Skeletal muscle cell (primary cell): ENCODE measurements at regions not wholly inside any gene's neighbourhood (a gene's known extent, or its start where the extent isn't known, plus 50 kb on each side); places are given as distances from the start of the nearest gene placed in this dataset.
A peak's percentile ranks its signal among the peaks of the same experiment; 100 is the strongest.
"Not testable (repeated sequence)": the region's sequence is repeated elsewhere in the genome, so short reads cannot be mapped to it uniquely, and the experiment has no call there.

Experiments
- DNase-seq: peaks from one replicate; pipeline ENCODE4 v3.0.0-alpha.2; 2010; ENCODE audit warnings: low read depth
- H3K4me3 ChIP-seq: 2 replicates; pipeline ENCODE4 v1.5.1; 2011; ENCODE audit warnings: low read depth, mild to moderate bottlenecking, control low read depth, low read length, moderate library complexity

DNA sequence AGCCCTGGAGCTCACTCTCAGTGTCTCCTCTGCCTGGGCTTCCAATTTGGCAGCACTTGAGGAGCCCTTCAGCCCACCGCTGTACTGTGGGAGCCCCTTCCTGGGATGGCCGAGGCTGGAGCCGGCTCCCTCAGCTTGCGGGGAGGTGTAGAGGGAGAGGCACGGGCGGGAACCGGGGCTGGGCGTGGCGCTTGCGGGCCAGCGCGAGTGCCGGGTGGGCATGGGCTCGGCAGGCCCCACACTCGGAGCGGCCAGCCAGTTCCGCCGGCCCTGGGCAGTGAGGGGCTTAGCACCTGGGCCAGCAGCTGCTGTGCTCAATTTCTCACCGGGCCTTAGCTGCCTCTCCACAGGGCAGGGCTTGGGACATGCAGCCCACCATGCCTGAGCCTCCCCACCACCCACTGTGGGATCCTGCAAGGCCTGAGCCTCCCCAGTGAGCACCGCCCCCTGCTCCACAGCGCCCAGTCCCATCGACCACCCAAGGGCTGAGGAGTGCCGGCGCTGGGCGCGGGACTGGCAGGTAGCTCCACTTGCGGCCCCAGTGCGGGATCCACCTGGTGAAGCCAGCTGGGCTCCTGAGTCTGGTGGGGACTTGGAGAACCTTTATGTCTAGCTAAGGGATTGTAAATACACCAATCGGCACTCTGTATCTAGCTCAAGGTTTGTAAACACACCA lies 65.1 kb upstream of the ROPN1B start:
- not testable (repeated sequence) for DNase-seq, H3K4me3 ChIP-seq

DNA sequence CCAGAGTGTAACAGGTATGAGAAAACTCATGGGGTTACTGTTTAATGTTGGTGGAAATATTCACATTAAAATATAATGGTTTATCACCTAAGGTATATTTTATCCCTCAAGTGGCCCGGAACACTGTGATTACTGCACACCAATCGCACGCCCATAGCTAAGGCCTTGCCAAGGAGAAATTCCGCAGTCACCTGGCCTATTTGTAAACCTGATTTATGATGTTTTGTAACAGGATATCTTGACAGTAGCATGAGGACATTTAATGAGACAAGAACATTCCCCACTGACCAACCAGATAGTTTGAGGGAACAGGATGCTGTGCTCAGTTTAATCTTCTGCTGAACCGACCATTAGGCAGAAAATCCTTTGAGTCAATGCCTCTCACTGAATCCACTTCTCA lies 61.7 kb upstream of the ROPN1B start:
- DNase-seq, H3K4me3 ChIP-seq: not testable (repeated sequence)

DNA sequence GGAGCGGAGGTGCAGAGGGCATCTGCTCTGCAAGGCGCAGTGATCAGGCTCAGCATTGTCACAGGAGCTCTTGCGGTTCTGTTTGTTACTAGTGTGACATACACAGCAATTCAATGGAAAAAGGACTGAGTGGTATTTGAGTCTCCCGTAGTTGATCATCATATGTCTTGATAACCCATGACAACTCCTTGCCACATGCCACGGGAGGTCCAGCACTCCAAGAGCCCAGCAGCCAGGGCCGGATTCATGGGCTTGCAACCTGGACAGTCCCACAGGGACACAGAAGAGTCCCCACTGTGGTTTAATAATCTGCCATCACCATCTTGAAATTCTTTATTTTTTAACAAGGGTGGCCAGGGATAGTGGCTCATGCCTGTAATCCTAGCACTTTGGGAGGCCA lies 58.1 kb upstream of the ROPN1B start:
- not testable (repeated sequence) for DNase-seq, H3K4me3 ChIP-seq

DNA sequence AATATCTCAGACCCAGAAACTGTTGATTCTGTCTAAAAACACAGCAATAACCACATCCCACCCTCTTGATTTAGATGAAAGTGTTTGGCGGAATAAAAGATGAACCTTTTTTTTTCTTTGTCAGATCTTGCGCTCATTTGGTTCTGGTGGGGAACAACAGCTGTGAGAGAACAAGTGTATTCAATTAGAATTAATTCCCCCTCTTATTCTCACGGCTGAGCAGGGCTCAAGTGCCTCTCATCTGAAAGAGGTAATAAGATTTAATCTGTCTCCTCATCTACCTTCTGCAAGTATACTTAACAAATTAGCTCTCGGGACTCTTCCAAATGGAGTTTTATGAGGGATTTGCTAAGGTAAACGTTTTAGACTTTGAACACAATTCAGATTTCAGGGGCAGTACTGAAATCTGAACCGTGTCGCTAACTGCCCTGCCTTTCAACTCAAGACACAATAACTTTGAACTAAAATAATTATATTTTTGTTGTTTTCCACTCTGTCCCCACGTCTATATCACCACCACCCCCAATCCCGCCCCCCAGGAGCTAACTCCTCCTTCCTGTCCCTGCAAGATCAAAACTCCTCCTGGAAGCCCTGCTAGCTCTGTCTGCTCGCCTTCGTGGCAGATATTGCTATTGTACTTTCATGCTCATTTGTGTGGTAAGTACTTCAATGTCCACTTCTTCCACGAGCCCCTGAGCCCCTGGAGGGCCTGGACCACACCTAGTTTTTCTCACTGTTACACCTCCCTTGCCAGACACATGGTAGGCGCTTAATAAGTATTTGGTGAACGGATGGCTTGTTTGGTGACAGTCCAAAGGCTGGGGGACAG lies 54.2 kb upstream of the ROPN1B start:
- peak overlapping the region; percentile 58 for H3K4me3 ChIP-seq
- not testable (repeated sequence) for DNase-seq

DNA sequence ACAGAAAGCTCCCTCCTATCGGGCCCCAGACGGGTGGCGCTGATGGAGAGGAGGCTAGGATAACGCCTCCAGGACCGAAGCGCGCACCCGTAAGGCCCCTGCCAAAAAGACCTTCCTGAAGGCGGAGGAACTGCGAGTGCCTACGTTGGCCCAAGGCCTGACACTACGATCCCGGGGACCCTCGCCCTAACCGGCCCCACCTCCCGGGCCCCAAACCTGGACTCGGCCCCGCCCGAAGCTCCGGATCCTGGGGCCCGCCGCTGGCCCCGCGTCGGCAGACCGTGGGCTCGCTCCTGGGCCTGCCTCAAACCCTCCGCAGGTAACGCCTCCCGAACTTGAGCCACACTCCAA lies 53.6 kb upstream of the ROPN1B start:
- peak overlapping the region; percentile 58 for H3K4me3 ChIP-seq
- not testable (repeated sequence) for DNase-seq

DNA sequence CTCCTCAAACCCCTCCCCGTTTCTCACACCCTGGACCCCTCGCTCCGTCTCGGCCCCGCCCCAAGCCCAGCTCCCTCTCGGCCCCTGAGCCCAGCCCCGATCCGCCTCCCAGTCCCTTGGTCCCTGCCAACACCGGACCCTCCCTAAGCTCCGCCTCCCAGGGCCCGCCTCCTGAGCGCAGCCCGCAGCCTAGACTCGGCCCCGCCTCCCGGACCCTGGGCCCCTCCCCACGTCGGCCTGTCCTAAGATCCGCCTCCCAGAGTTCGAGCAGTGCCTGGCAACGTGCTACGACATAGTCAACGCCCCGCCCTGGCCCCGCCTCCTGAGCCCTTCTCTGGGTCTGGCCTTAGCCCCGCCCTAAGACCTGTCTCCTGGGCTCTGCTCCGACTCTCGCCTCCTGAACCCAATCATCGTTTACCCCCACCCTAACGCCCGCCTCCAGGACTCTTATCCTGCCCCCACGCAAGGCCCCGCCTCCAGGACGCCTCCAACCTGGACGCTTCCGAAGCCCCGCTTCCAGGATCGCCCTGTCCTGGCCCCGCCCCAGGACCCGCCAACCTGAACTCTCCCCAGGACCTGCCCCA lies 53.1 kb upstream of the ROPN1B start:
- peak overlapping the region; percentile 58 for H3K4me3 ChIP-seq
- DNase-seq: peak; percentile 94

DNA sequence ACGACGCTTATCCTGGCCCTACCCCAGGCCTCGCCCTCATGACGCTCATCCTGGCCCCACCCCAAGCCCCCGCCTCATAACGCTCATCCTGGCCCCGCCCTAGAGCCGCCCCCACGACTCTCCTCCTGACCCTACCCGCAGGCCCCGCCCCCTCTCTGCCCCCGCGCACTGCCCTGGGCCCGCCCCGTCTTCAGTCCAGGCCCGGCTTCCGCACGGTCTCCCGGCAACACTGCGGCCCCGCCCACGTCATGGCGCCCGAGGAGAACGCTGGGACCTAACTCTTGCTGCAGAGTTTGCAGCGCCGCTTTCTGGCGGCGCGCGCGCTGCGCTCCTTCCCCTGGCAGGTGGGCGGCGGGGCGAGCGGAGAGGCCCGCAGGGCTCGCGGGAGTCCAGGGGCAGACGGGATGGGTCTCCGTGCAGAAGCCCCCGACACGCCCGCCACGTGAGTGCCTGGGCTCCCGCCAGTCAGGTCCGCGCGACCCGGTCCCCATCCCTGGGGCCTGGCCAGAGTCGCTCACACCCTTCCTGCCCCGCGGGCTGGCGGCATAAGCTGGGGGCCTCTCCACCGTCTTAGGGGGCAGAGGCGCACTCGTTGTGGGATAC lies 52.5 kb upstream of the ROPN1B start:
- peak; percentile 83 for DNase-seq
- peak overlapping the region; percentile 74 for H3K4me3 ChIP-seq

DNA sequence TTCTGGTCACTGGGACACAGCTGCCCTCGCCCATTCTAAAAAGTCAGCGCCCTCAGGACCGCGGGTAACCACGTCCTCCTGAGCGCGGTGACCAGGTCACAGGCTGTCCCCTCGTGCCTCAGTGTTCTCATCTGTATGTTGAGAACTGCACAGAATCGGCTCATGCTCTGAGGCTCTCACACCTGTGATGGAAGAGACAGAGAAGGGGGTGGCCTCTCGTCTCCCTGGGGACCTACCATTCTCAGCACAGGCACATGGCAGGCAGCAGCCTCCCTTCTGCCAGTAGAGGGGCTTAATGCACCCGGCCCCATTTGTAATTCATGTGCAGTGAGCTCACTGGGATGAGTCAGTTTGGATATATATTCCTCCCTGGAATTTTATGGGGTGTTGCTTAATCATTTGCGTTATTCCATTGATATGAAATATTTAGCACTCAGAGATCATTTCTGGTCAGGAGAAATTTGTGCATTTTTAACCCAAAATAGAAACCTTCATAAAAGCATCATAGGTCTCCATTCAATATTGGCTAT lies 51.9 kb upstream of the ROPN1B start:
- DNase-seq: peak; percentile 43
- peak overlapping the region; percentile 74 for H3K4me3 ChIP-seq

DNA sequence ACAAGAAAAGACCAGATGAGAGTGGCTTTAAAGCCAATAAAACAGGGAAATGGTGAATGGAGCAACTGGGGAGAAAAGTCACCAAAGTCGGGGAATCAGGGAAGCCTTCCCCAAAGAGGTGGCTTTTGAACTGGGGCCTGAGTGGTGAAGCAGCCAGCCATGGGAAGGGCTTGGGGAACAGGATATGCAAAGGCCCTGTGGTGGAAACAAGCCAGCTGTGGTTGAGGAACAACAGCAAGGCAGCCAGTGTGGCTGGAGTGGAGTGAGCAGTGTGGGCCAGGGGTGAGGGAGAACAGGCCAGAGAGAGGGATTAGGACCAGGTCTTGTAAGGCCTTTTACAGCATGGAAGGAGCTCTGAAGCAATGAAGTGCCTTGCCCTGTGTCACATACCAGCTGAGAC lies 51.0 kb upstream of the ROPN1B start:
- not testable (repeated sequence) for DNase-seq, H3K4me3 ChIP-seq

DNA sequence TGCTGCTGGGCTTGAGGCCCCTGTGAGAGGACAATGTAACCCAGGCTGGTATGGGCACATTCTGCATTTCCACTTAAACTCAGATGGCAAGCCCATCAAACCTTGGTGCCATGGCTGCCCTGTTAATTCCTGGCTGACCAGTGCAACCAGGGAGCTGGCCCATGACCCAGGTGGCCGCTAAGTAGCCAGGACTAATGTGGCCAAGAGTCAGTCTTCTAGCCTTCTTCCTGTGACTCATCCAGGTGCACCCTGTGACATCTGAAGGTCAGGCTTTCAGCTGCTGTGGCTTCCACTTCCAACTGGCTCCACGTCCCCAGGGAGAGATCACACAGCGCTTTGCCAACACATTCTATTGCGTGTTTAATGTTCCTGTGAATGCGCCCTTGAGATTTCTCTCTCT lies 50.5 kb upstream of the ROPN1B start:
- H3K4me3 ChIP-seq, DNase-seq: not testable (repeated sequence)

DNA sequence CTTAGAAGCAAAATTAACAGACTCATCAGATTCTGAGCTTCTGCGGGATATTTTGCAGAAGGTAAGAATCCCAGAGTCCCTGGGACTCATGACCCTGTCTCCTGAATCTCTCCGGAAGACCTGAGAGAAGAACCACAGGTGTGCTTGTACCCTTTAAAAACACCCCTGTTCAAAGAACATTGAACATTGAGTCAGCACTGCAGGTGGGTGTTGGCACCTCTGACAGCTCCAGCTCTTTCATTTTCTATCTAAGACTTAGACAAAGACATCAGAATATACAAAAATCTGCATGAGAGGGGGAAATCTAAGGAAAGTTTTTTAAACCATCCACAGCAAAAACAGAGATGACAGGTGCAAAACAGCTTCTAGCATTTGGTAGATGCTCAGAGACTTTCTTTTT lies 50.1 kb upstream of the ROPN1B start:
- DNase-seq: not testable (repeated sequence)

More for the DNA sequence above, 50.1 kb upstream of the ROPN1B start:
- H3K4me3 ChIP-seq: not testable (repeated sequence)
